ENCODE measurements at regions not wholly inside any gene's neighbourhood (a gene's known extent, or its start where the extent isn't known, plus 50 kb on each side); places are given as distances from the start of the nearest gene placed in this dataset.

- H3K4me3 Mint-ChIP-seq: no peak overlapping the region
- no peaks in the 10 kb centered on the region for H3K27me3 Mint-ChIP-seq
- H3K27ac Mint-ChIP-seq: no peak overlapping the region
- H3K4me1 Mint-ChIP-seq (ENCODE audit: unreplicated experiment): peaks cover 4% of the 10 kb centered on the region
- TF ChIP-seq CTCF (conservative IDR thresholded peaks at IDR 0.05): no peak
- no peak for DNase-seq (ENCODE audit: extremely low spot score, unreplicated experiment)
- peaks cover 3% of the 10 kb centered on the region for H3K9me3 Mint-ChIP-seq
- H3K36me3 Mint-ChIP-seq: peaks cover 3% of the 10 kb centered on the region
Measured at GRCh38 chr5:103364074-103364473, 105.5 kb downstream of the MACIR start.

GRCh38 chr5:103362211-103362610, 103.6 kb downstream of the MACIR start:
- H3K36me3 Mint-ChIP-seq: peaks cover 3% of the 10 kb centered on the region
- peaks cover 13% of the 10 kb centered on the region for H3K4me1 Mint-ChIP-seq (ENCODE audit: unreplicated experiment)
- H3K4me3 Mint-ChIP-seq: no peak overlapping the region
- H3K27ac Mint-ChIP-seq: no peak overlapping the region
- TF ChIP-seq CTCF (conservative IDR thresholded peaks at IDR 0.05): no peak
- H3K9me3 Mint-ChIP-seq: peaks cover 3% of the 10 kb centered on the region
- no peak for DNase-seq (ENCODE audit: extremely low spot score, unreplicated experiment)
- H3K27me3 Mint-ChIP-seq: no peaks in the 10 kb centered on the region

- Mint-ChIP-seq H3K27ac (no peak overlapping the region), H3K4me1 (ENCODE audit: unreplicated experiment) (peaks cover 16% of the 10 kb centered on the region), H3K27me3 (no peaks in the 10 kb centered on the region), H3K9me3 (peaks cover 3% of the 10 kb centered on the region), H3K4me3 (no peak overlapping the region), H3K36me3 (peaks cover 3% of the 10 kb centered on the region)
- no peak for TF ChIP-seq CTCF (conservative IDR thresholded peaks at IDR 0.05)
- no peak for DNase-seq (ENCODE audit: extremely low spot score, unreplicated experiment)
Measured at GRCh38 chr5:103360475-103360874, 101.9 kb downstream of the MACIR start.

GRCh38 chr5:103358305-103358995, 99.9 kb downstream of the MACIR start:
- Mint-ChIP-seq H3K9me3 (peaks cover 3% of the 10 kb centered on the region), H3K4me1 (ENCODE audit: unreplicated experiment) (peaks cover 20% of the 10 kb centered on the region), H3K36me3 (peaks cover 3% of the 10 kb centered on the region), H3K27ac (no peak overlapping the region), H3K4me3 (no peak overlapping the region), H3K27me3 (no peaks in the 10 kb centered on the region)
- no peak for DNase-seq (ENCODE audit: extremely low spot score, unreplicated experiment)
- TF ChIP-seq CTCF (conservative IDR thresholded peaks at IDR 0.05): no peak

- no peaks in the 10 kb centered on the region for H3K27me3 Mint-ChIP-seq
- TF ChIP-seq CTCF (conservative IDR thresholded peaks at IDR 0.05): no peak
- H3K4me3 Mint-ChIP-seq: no peak overlapping the region
- H3K36me3 Mint-ChIP-seq: peaks cover 3% of the 10 kb centered on the region
- peaks cover 3% of the 10 kb centered on the region for H3K9me3 Mint-ChIP-seq
- H3K27ac Mint-ChIP-seq: no peak overlapping the region
- peaks cover 20% of the 10 kb centered on the region for H3K4me1 Mint-ChIP-seq (ENCODE audit: unreplicated experiment)
- DNase-seq (ENCODE audit: extremely low spot score, unreplicated experiment): no peak
Measured at GRCh38 chr5:103357636-103358035, 99.1 kb downstream of the MACIR start.
